HEK293 (cell line): ENCODE measurements at regions not wholly inside any gene's neighbourhood (a gene's known extent, or its start where the extent isn't known, plus 50 kb on each side); places are given as distances from the start of the nearest gene placed in this dataset.

ENCODE experiments used
- CTCF ChIA-PET: fragments of 350-600 bp; formaldehyde crosslinking; extraction: SDS; loops from one replicate; lab custom pipeline; 2021; ENCODE audit warnings: antibody characterized with exemption; lab: Yijun Ruan, JAX
- POLR2A ChIA-PET: fragments of 300-600 bp; formaldehyde crosslinking; extraction: SDS; loops from one replicate; lab custom pipeline; 2020; ENCODE audit warnings: antibody characterized with exemption, inconsistent platforms; lab: Yijun Ruan, JAX
- H3K27ac ChIP-seq: fragments of 200-500 bp; sonication (Bioruptor generic); 2 replicates; pipeline ENCODE4 v1.5.1; 2014; ENCODE audit warnings: low read depth, low read length, control low read depth, inconsistent platforms; ENCODE audit errors: extremely low read depth
- H3K36me3 ChIP-seq, 2 experiments: fragments of 200-500 bp in 1 of 2; sonication (Bioruptor generic) in 1 of 2; 1 replicate in 1 of 2; 2 replicates in 1 of 2; pipeline ENCODE4 v1.5.1; 2014 to 2017; ENCODE audit warnings: inconsistent platforms in 2 of 2, low read length in 2 of 2; ENCODE audit not compliant: control insufficient read depth in 2 of 2, insufficient read depth in 1 of 2
- H3K4me1 ChIP-seq: fragments of 200-500 bp; sonication (Bioruptor generic); 2 replicates; pipeline ENCODE4 v1.5.1; 2014; ENCODE audit warnings: mild to moderate bottlenecking, low read length, inconsistent platforms; ENCODE audit not compliant: control insufficient read depth, insufficient read depth
- H3K4me3 ChIP-seq: 2 replicates; pipeline ENCODE4 v1.5.1; 2011; ENCODE audit warnings: low read depth, mild to moderate bottlenecking, control low read depth, low read length, moderate library complexity
- H3K9me3 ChIP-seq: fragments of 200-500 bp; sonication (Bioruptor generic); 2 replicates; pipeline ENCODE4 v1.5.1; 2014; ENCODE audit warnings: low read depth, low read length, inconsistent platforms; ENCODE audit not compliant: control insufficient read depth, insufficient read depth
- CTCF ChIP-seq: fragments of 450-650 bp; formaldehyde crosslinking; IDR thresholded peaks from 2 replicates; pipeline ENCODE4 v1.5.1; 2016; ENCODE audit warnings: missing biosample characterization, missing genetic modification characterization
- FEZF1 ChIP-seq: fragments of 450-650 bp; formaldehyde crosslinking; IDR thresholded peaks from 2 replicates; pipeline ENCODE4 v1.5.1; 2016; ENCODE audit warnings: missing biosample characterization, missing genetic modification characterization
- GLI2 ChIP-seq: fragments of 450-650 bp; formaldehyde crosslinking; IDR thresholded peaks from 2 replicates; pipeline ENCODE4; 2017; ENCODE audit warnings: missing biosample characterization, missing genetic modification characterization, low read depth, borderline replicate concordance
- GLIS1 ChIP-seq: fragments of 450-650 bp; formaldehyde crosslinking; IDR thresholded peaks from 2 replicates; pipeline ENCODE4 v1.5.1; 2016; ENCODE audit warnings: missing biosample characterization, missing genetic modification characterization
- HIC1 ChIP-seq: fragments of 450-650 bp; formaldehyde crosslinking; IDR thresholded peaks from 2 replicates; pipeline ENCODE4 v1.5.1; 2016; ENCODE audit warnings: missing biosample characterization, missing genetic modification characterization
- HOXD13 ChIP-seq: sonication (generic); formaldehyde crosslinking; IDR thresholded peaks from 2 replicates; pipeline ENCODE4 v1.8.0; 2022; ENCODE audit warnings: missing genetic modification reagents, borderline replicate concordance
- IKZF3 ChIP-seq: fragments of 450-650 bp; IDR thresholded peaks from 2 replicates; pipeline ENCODE4 v1.5.0; 2018; ENCODE audit warnings: missing biosample characterization, mild to moderate bottlenecking, missing genetic modification characterization, moderate library complexity
- PRDM1 ChIP-seq: fragments of 450-650 bp; formaldehyde crosslinking; IDR thresholded peaks from 2 replicates; pipeline ENCODE4; 2016; ENCODE audit warnings: missing biosample characterization, missing genetic modification characterization
- SETDB1 ChIP-seq: IDR thresholded peaks from one replicate; pipeline ENCODE4 v1.6.1; 2017; ENCODE audit warnings: mild to moderate bottlenecking, low read length, moderate library complexity, mixed read lengths; ENCODE audit not compliant: insufficient read length
- SP7 ChIP-seq: fragments of 450-650 bp; formaldehyde crosslinking; IDR thresholded peaks from 2 replicates; pipeline ENCODE4 v1.5.1; 2016; ENCODE audit warnings: missing biosample characterization, missing genetic modification characterization
- TCF7L2 ChIP-seq: IDR thresholded peaks from 2 replicates; pipeline ENCODE4 v1.6.1; 2011; ENCODE audit warnings: low read depth, mild to moderate bottlenecking, inconsistent platforms, low read length, moderate library complexity, borderline replicate concordance
- YY1 ChIP-seq: fragments of 450-650 bp; formaldehyde crosslinking; IDR thresholded peaks from 2 replicates; pipeline ENCODE4 v1.5.1; 2018; ENCODE audit warnings: missing biosample characterization, missing genetic modification characterization
- ZBTB8A ChIP-seq: fragments of 450-650 bp; formaldehyde crosslinking; IDR thresholded peaks from 2 replicates; pipeline ENCODE4 v1.5.1; 2016; ENCODE audit warnings: missing biosample characterization, missing genetic modification characterization
- ZIC2 ChIP-seq: fragments of 450-650 bp; formaldehyde crosslinking; IDR thresholded peaks from 2 replicates; pipeline ENCODE4 v1.5.1; 2016; ENCODE audit warnings: missing biosample characterization, missing genetic modification characterization
- ZNF155 ChIP-seq: fragments of 450-650 bp; formaldehyde crosslinking; IDR thresholded peaks from 2 replicates; pipeline ENCODE4 v1.5.1; 2016; ENCODE audit warnings: missing biosample characterization, missing genetic modification characterization
- ZNF248 ChIP-seq: fragments of 450-650 bp; formaldehyde crosslinking; IDR thresholded peaks from 2 replicates; pipeline ENCODE4 v1.5.1; 2017; ENCODE audit warnings: missing biosample characterization, missing genetic modification characterization
- ZNF274 ChIP-seq, 2 experiments: fragments of 200-500 bp in 1 of 2; fragments of 450-650 bp in 1 of 2; sonication (Bioruptor generic) in 1 of 2; formaldehyde crosslinking in 1 of 2; IDR thresholded peaks; 2 replicates each; pipeline versions ENCODE4 v1.5.1 to v1.6.1; 2014 to 2016; ENCODE audit warnings: borderline replicate concordance in 1 of 2, inconsistent platforms in 1 of 2, low read length in 1 of 2, missing biosample characterization in 1 of 2, missing genetic modification characterization in 1 of 2
- ZNF473 ChIP-seq: fragments of 450-650 bp; formaldehyde crosslinking; IDR thresholded peaks from 2 replicates; pipeline ENCODE4 v1.5.1; 2017; ENCODE audit warnings: missing biosample characterization, missing genetic modification characterization
- ZNF561 ChIP-seq: fragments of 450-650 bp; IDR thresholded peaks from 2 replicates; pipeline ENCODE4 v1.5.1; 2018; ENCODE audit warnings: missing biosample characterization, missing genetic modification characterization, borderline replicate concordance
- ZNF596 ChIP-seq: fragments of 450-650 bp; IDR thresholded peaks from 2 replicates; pipeline ENCODE4 v1.5.0; 2018; ENCODE audit warnings: missing biosample characterization, mild to moderate bottlenecking, missing genetic modification characterization, moderate library complexity
- ZNF654 ChIP-seq: fragments of 450-650 bp; formaldehyde crosslinking; IDR thresholded peaks from 2 replicates; pipeline ENCODE4 v1.5.1; 2016; ENCODE audit warnings: low read depth, missing biosample characterization, missing genetic modification characterization
- ZNF664 ChIP-seq: fragments of 450-650 bp; formaldehyde crosslinking; IDR thresholded peaks from 2 replicates; pipeline ENCODE4 v1.5.1; 2016; ENCODE audit warnings: missing biosample characterization, missing genetic modification characterization
- ZNF670 ChIP-seq: fragments of 450-650 bp; formaldehyde crosslinking; IDR thresholded peaks from 2 replicates; pipeline ENCODE4 v1.5.1; 2016; ENCODE audit warnings: missing biosample characterization, missing genetic modification characterization, low read depth
- ZNF785 ChIP-seq: fragments of 450-650 bp; formaldehyde crosslinking; IDR thresholded peaks from 2 replicates; pipeline ENCODE4 v1.5.1; 2016; ENCODE audit warnings: missing biosample characterization, missing genetic modification characterization
- ZSCAN18 ChIP-seq: fragments of 450-650 bp; formaldehyde crosslinking; IDR thresholded peaks from 2 replicates; pipeline ENCODE4 v1.5.1; 2016; ENCODE audit warnings: missing biosample characterization, missing genetic modification characterization
- ZSCAN30 ChIP-seq: fragments of 450-650 bp; IDR thresholded peaks from 2 replicates; pipeline ENCODE4 v1.5.1; 2018; ENCODE audit warnings: missing biosample characterization, mild to moderate bottlenecking, missing genetic modification characterization, moderate library complexity

GRCh38 chr5:93893075-93893474 is 151.7 kb upstream of the POU5F2 start:
- ChIA-PET POLR2A (no interaction called here), CTCF (no interaction called here)
- H3K4me1 ChIP-seq, result peaks cover 7% of the 10 kb centered on the region; the same call in 1 of the 2 replicates
- no peak overlapping the region for H3K27ac ChIP-seq
- TF ChIP-seq ZBTB8A (tag by site-specific recombination) (peak; percentile 21; the same call in 1 of the 2 replicates), ZNF654 (tag by site-specific recombination) (no peak), ZIC2 (peak; percentile 94), ZNF561 (tag by site-specific recombination) (peak; percentile 70; the same call in 1 of the 2 replicates), ZSCAN30 (tag by site-specific recombination) (no peak), IKZF3 (peak; percentile 44; the same call in 1 of the 2 replicates), ZNF473 (no peak), ZNF596 (tag by site-specific recombination) (0 out of 2 replicates have a peak, but pooled peaks have one; percentile 21), ZNF785 (tag by site-specific recombination) (no peak), TCF7L2 (peak; percentile 40; the same call in 1 of the 2 replicates), YY1 (tag by site-specific recombination) (no peak), FEZF1 (tag by site-specific recombination) (peak; percentile 53)
- no peaks in the 10 kb centered on the region for H3K9me3 ChIP-seq
- no peaks in the 10 kb centered on the region for H3K36me3 ChIP-seq
- no peak overlapping the region for H3K4me3 ChIP-seq

- CTCF ChIA-PET, result no interaction called here
- H3K27ac ChIP-seq, result no peak overlapping the region
- POLR2A ChIA-PET, result no interaction called here
- H3K36me3 ChIP-seq, result no peaks in the 10 kb centered on the region
- no peak overlapping the region for H3K4me3 ChIP-seq
- no peak for TF ChIP-seq CTCF
- no peak for TF ChIP-seq GLI2 (tag by site-specific recombination)
- no peak for TF ChIP-seq ZNF664 (tag by site-specific recombination)
- no peak for TF ChIP-seq ZNF274 (IDR thresholded peaks at IDR 0.05; ENCODE audit: low read length)
- no peak for TF ChIP-seq ZNF274 (tag by site-specific recombination; IDR thresholded peaks at IDR 0.05; ENCODE audit: borderline replicate concordance)
- no peaks in the 10 kb centered on the region for H3K9me3 ChIP-seq
- H3K4me1 ChIP-seq, result peaks cover 7% of the 10 kb centered on the region; the same call in 1 of the 2 replicates
These were observed 151.1 kb upstream of the POU5F2 start for GRCh38 chr5:93892481-93892880.

- H3K4me1 ChIP-seq, result peaks cover 12% of the 10 kb centered on the region; the same call in 1 of the 2 replicates
- H3K9me3 ChIP-seq, result no peaks in the 10 kb centered on the region
- no peaks in the 10 kb centered on the region for H3K36me3 ChIP-seq
- CTCF ChIA-PET, result no interaction called here
- POLR2A ChIA-PET, result no interaction called here
- H3K27ac ChIP-seq, result no peak overlapping the region
- no peak overlapping the region for H3K4me3 ChIP-seq
- TF ChIP-seq ZNF670 (tag by site-specific recombination), result no peak
- no peak for TF ChIP-seq ZSCAN18 (tag by site-specific recombination)
- TF ChIP-seq SETDB1, result no peak
- peak; percentile 58; the same call in 1 of the 2 replicates for TF ChIP-seq ZNF664 (tag by site-specific recombination)
- TF ChIP-seq HOXD13 (CRISPR knock-in tag), result no peak
- TF ChIP-seq PRDM1 (tag by site-specific recombination), result peak; percentile 62
- TF ChIP-seq ZNF155 (tag by site-specific recombination), result no peak
- no peak for TF ChIP-seq HIC1 (tag by site-specific recombination)
- no peak for TF ChIP-seq ZNF248 (tag by site-specific recombination)
- no peak; the same call in 1 of the 2 replicates for TF ChIP-seq GLIS1 (tag by site-specific recombination)
- TF ChIP-seq SP7 (tag by site-specific recombination), result no peak
These were observed 150.4 kb upstream of the POU5F2 start for GRCh38 chr5:93891491-93892480.
